ENCODE measurements at regions not wholly inside any gene's neighbourhood (a gene's known extent, or its start where the extent isn't known, plus 50 kb on each side); places are given as distances from the start of the nearest gene placed in this dataset.

- no peak for DNase-seq
Observed at GRCh38 chr14:26655128-26655527, 57.3 kb upstream of the NOVA1 start.

GRCh38 chr14:26663506-26663905, 65.7 kb upstream of the NOVA1 start:
- no peak for DNase-seq

- DNase-seq: peak; percentile 8
Observed at GRCh38 chr14:26678732-26679420, 81.0 kb upstream of the NOVA1 start.

GRCh38 chr14:26685401-26685800, 87.6 kb upstream of the NOVA1 start:
- no peak for DNase-seq

GRCh38 chr14:26687301-26687837, 89.5 kb upstream of the NOVA1 start:
- DNase-seq: no peak

- peak; percentile 20 for DNase-seq
Observed at GRCh38 chr14:26694521-26694920, 96.7 kb upstream of the NOVA1 start.

- no peak for DNase-seq
Observed at GRCh38 chr14:26702721-26703230, 104.9 kb upstream of the NOVA1 start.

GRCh38 chr14:26703686-26704366, 106.0 kb upstream of the NOVA1 start:
- DNase-seq: no peak

- no peak for DNase-seq
Observed at GRCh38 chr14:26707234-26707633, 109.4 kb upstream of the NOVA1 start.

GRCh38 chr14:26709019-26709418, 111.2 kb upstream of the NOVA1 start:
- no peak for DNase-seq

GRCh38 chr14:26719514-26719913, 121.7 kb upstream of the NOVA1 start:
- no peak for DNase-seq

- no peak for DNase-seq
Observed at GRCh38 chr14:26722258-26722657, 124.4 kb upstream of the NOVA1 start.

GRCh38 chr14:26729851-26730250, 132.0 kb upstream of the NOVA1 start:
- DNase-seq: no peak

GRCh38 chr14:26730929-26731618, 133.2 kb upstream of the NOVA1 start:
- DNase-seq: peak; percentile 16

- DNase-seq: no peak
Observed at GRCh38 chr14:26735811-26736210, 138.0 kb upstream of the NOVA1 start.

GRCh38 chr14:26738571-26738970, 140.7 kb upstream of the NOVA1 start:
- DNase-seq: no peak

GRCh38 chr14:26741711-26742212, 143.9 kb upstream of the NOVA1 start:
- no peak for DNase-seq

GRCh38 chr14:26743284-26743683, 145.5 kb upstream of the NOVA1 start:
- DNase-seq: no peak

- DNase-seq: no peak
Observed at GRCh38 chr14:26744903-26745302, 147.1 kb upstream of the NOVA1 start.

GRCh38 chr14:26761532-26761931, 163.7 kb upstream of the NOVA1 start:
- peak; percentile 15 for DNase-seq

- no peak for DNase-seq
Observed at GRCh38 chr14:26765301-26765700, 167.5 kb upstream of the NOVA1 start.

- no peak for DNase-seq
Observed at GRCh38 chr14:26765768-26766520, 168.1 kb upstream of the NOVA1 start.

GRCh38 chr14:26766726-26767125, 168.9 kb upstream of the NOVA1 start:
- no peak for DNase-seq
